Keratinocyte (primary cell): ENCODE measurements at regions not wholly inside any gene's neighbourhood (a gene's known extent, or its start where the extent isn't known, plus 50 kb on each side); places are given as distances from the start of the nearest gene placed in this dataset.

Experiments used
- EZH2 ChIP-seq: IDR thresholded peaks from one replicate; pipeline ENCODE4 v1.6.1; 2012; ENCODE audit warnings: inconsistent platforms, mild to moderate bottlenecking, low read length, moderate library complexity
- TF ChIP-seq, protein P1 (sequence below), 3 experiments: IDR thresholded peaks in 1 of 3; conservative IDR thresholded peaks in 1 of 3; optimal IDR thresholded peaks in 1 of 3; 2 replicates in 2 of 3; 3 replicates in 1 of 3; pipeline versions ENCODE3 to v1.5.1; 2011; ENCODE audit warnings: low read length in 3 of 3, mild to moderate bottlenecking in 3 of 3, moderate library complexity in 2 of 3, control low read depth in 1 of 3, inconsistent platforms in 1 of 3; ENCODE audit not compliant: insufficient read depth in 2 of 3; ENCODE audit errors: extremely low read depth in 1 of 3

DNA sequence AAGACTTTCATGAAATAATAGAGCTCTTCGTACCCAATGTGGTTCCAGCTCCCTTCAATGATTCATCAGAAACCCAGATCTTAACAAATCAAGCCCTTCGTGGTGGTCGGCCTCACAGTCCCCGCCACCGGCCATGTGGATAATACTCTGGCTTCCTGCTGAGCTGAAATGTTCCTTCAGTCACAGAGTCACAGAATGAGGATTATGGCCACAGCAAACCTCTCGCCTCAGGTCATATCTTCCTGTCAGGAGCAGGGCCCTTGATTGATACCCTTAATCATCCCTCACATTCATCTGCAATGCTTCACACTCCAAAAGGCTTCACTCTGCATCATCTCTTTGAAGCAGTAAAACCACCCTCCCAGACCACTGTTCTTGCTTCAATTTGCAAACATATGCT is 452.6 kb downstream of the OCA2 start:
- TF ChIP-seq, protein P1, sequence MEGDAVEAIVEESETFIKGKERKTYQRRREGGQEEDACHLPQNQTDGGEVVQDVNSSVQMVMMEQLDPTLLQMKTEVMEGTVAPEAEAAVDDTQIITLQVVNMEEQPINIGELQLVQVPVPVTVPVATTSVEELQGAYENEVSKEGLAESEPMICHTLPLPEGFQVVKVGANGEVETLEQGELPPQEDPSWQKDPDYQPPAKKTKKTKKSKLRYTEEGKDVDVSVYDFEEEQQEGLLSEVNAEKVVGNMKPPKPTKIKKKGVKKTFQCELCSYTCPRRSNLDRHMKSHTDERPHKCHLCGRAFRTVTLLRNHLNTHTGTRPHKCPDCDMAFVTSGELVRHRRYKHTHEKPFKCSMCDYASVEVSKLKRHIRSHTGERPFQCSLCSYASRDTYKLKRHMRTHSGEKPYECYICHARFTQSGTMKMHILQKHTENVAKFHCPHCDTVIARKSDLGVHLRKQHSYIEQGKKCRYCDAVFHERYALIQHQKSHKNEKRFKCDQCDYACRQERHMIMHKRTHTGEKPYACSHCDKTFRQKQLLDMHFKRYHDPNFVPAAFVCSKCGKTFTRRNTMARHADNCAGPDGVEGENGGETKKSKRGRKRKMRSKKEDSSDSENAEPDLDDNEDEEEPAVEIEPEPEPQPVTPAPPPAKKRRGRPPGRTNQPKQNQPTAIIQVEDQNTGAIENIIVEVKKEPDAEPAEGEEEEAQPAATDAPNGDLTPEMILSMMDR (optimal IDR thresholded peaks at IDR 0.05 in 1 of 3, IDR thresholded peaks at IDR 0.05 in 1 of 3, conservative IDR thresholded peaks at IDR 0.05 in 1 of 3; ENCODE audit: extremely low read depth in 1 of 3, insufficient read depth in 2 of 3, low read length in 3 of 3) = no peak
- no peak for TF ChIP-seq EZH2
